ENCODE measurements at regions not wholly inside any gene's neighbourhood (a gene's known extent, or its start where the extent isn't known, plus 50 kb on each side); places are given as distances from the start of the nearest gene placed in this dataset.

DNA sequence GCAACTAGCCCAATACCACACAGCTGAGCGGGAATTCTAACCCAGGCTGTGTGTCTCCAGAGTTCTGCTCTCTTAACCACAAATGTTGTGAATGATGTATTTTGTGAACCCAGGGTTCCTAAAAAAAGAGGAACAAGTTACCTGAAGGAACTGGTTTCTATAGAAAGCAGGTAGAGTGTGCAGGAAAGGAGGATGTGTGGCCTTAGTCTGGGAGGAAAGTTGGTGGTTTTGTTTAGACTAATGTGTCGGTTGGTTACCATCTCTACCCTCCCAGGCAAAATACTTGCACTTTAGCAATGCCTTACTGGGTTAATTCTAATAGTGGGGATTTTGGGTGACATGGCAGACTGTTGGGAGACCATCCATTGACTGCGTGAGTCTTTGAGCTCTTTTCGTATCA lies 143.3 kb downstream of the SCP2D1 start:
- no peak for DNase-seq (ENCODE audit: extremely low spot score, insufficient read length, low read depth)
- FAIRE-seq, result no peak

GRCh38 chr20:18957328-18957727 lies 143.7 kb downstream of the SCP2D1 start:
- FAIRE-seq (no peak), DNase-seq (ENCODE audit: extremely low spot score, insufficient read length, low read depth) (no peak)

DNA sequence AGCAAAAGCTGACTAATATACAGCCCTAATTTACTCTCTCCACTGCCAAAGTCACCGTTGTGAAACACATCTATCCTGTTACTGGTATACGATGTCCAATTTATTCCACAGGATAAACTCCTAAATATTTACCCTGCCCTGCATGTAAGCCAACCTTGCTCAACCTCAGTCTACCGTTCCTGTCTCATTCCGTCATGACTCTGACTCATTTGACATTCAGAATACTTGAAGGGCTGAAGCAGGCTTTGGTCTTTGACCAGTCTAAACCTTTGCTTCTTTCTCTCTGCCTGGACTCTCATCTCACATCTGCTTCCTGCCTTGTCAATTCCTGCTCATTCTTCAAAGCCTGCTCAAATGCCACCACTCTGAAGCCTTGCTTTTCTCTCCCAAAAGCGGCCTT lies 157.5 kb downstream of the SCP2D1 start:
- FAIRE-seq (no peak), DNase-seq (ENCODE audit: extremely low spot score, insufficient read length, low read depth) (no peak)

DNA sequence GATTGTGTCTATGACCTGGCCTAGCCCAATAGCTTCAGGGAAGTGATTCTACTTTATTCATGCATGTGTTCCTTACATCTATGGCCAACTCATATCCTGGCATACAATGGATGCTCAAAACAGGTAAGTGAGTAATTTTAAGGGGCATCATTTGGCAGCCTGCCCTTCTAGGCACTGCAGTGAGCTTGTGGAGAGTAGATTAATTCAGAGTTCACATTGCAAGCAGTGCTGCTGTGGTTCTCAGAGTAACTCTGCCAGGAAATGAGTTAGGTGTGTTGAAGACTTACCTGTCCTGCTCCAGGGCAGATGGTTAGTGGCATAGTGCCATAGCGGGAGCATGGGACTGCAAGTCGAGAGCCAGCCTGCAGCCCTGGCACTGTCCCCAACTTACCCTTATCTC lies 158.0 kb downstream of the SCP2D1 start:
- no peak for DNase-seq (ENCODE audit: extremely low spot score, insufficient read length, low read depth)
- no peak for FAIRE-seq

GRCh38 chr20:18972251-18972876 lies 158.8 kb downstream of the SCP2D1 start:
- no peak for DNase-seq (ENCODE audit: extremely low spot score, insufficient read length, low read depth)
- no peak for FAIRE-seq

DNA sequence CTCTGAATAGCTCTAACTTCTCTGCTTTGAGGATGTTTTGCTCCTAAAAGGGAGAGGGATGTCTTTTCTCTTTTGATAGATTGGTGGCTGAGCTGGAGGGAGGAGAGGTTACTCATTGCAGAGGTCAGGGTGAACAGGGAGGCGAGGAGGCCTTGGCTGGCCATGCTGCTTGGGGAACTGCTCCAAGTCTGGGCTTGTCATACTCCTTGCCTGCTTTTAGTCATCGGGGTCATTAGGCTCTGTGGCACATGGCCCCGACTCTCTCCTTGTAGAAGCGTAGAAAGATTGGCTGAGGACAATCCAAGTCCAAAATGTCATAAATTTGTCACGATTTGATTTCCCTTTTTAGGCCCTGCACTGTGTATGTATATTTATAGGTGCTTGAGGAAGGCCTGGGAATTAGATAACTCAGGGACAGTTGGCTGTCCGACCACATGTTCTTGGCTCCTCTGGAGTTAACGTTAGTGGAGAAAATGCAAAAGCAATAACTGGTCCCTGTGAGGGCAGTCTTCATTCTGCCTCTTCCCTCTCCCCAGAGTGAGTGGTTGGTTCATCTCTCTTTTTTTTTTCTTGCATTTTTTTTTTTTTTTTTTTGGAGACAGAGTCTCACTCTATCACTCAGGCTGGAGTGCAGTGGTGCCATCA lies 160.1 kb downstream of the SCP2D1 start:
- no peak for DNase-seq (ENCODE audit: extremely low spot score, insufficient read length, low read depth)
- FAIRE-seq, result no peak

DNA sequence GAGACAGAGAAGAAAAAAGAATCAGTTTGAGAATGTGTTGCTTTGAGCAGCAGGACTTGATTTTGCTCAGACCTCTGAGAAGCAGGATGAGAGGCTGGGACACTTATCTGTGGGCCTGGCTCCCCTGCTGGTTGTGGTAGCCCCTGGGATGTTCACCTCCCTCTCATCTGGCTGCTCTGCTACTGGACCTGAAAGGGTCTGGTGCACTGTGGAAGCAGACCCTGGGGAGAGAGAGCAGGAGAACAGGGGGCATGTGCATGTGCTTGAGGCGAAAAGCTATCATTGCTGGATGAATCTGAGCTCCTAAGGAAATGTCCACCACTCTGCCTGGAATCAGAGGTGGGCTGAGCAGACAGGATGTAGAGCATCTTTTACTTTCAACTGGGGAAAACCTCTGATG lies 161.1 kb downstream of the SCP2D1 start:
- DNase-seq (ENCODE audit: extremely low spot score, insufficient read length, low read depth), result no peak
- FAIRE-seq, result no peak

DNA sequence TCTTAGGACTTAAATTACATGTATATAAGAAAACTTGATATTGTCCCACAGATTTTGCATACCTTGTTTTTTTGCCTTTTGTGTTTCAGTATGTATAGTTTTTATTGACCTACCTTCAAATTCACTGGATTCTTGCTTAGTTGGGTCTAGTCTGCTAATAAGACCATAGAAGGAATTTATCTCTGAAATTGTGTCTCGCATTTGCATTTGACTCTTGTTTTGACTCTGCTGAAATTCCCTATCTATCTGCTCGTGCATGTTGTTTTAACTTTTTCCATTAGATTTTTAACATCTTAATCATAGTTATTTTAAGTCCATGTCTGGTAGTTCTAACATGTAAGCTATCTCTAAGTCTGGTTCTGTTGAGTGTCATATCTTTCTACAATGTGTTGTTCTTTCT lies 163.9 kb downstream of the SCP2D1 start:
- no peak for FAIRE-seq
- DNase-seq (ENCODE audit: extremely low spot score, insufficient read length, low read depth), result no peak

DNA sequence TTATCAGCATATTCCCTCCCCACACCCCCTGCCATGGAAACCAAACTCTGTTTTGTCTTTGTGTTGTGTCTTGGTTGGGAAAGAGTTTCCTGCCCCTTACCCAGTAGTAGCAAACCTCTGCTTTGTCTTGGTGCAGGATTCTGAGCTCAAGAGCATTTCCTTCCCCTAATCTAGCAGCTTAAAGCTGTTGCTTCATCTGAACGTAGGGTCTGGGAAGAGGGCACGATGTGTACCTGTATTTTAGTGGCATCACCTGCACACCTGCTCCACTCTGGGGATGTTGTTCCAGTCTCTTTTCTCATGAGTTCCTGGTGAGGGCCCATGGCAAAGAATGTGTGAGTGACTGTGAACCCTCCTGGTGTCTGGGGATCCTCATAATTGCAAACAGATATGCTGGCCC lies 164.7 kb downstream of the SCP2D1 start:
- FAIRE-seq, result no peak
- DNase-seq (ENCODE audit: extremely low spot score, insufficient read length, low read depth), result no peak

- FAIRE-seq (no peak), DNase-seq (ENCODE audit: extremely low spot score, insufficient read length, low read depth) (no peak)
Observed at GRCh38 chr20:18979132-18979531, 165.5 kb downstream of the SCP2D1 start.

DNA sequence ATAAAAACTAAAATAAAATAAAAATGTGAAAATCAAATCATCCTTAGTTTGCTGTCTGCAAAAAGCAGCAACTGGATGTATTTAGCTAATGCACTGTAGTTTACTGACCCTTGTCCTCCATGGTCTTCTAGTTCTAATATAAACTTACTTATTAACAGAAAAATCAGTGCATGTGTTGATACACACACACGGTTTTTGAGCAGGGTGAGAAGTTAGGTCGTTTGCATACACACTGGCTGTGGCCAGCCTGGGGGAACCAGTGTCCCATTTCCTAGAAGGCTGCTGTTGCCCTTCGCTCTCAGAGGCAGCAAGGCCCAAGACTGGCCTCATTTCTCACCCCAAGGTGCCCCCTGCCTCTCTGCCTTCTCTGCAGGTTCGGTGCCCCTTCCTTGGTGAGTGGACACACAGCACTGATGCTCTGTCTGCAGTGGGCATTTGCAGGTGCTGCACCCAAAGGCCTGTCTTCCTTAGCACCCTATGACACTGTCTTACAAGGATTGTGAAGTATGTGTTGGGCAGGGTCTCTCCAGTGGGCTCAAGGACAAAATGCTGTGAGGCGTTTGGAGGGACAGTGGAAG lies 168.5 kb downstream of the SCP2D1 start:
- no peak for DNase-seq (ENCODE audit: extremely low spot score, insufficient read length, low read depth)

GRCh38 chr20:18983796-18984195 lies 170.2 kb downstream of the SCP2D1 start:
- no peak for FAIRE-seq
- DNase-seq (ENCODE audit: extremely low spot score, insufficient read length, low read depth), result no peak

More for the DNA sequence above, 168.5 kb downstream of the SCP2D1 start:
- FAIRE-seq, result no peak

- DNase-seq (ENCODE audit: extremely low spot score, insufficient read length, low read depth) (no peak), FAIRE-seq (no peak)
Observed at GRCh38 chr20:18984238-18985200, 170.9 kb downstream of the SCP2D1 start.

GRCh38 chr20:18985551-18985950 lies 172.0 kb downstream of the SCP2D1 start:
- FAIRE-seq (no peak), DNase-seq (ENCODE audit: extremely low spot score, insufficient read length, low read depth) (no peak)

DNA sequence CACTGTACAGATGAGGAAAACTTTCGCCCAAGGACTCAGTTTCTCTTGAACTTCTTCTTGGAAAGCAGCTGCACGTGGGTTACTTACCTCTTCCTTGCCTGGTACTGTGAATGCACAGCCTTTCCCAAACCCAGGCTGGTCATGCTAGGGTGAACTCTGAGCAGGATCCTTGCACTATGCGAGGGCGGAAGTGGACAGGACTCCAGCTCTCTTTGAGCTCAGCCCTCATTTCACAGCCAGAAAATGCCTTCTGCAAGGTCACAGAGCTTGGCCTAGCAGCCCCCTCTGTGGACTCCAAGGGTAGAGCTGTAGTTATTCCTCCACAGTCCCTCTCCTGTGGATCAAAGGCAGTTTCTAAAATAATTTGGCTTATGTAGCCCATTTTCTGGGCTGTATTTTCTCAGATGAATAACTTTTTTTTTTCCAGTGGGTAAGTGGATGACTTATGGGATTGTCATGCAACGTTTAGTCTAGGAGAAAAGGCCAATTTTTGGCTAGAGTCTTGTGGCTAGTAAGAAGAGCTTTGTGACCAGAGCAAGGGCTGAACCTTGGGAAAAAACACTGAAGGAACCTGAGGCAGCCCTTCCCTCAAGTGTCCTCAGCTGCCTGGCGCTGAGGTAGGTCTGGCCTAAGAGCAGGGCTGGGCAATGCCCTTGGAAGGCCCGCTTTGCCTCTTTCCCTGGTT lies 172.7 kb downstream of the SCP2D1 start:
- no peak for DNase-seq (ENCODE audit: extremely low spot score, insufficient read length, low read depth)
- no peak for FAIRE-seq

- no peak for FAIRE-seq
Observed at GRCh38 chr20:18986895-18987580, 173.5 kb downstream of the SCP2D1 start.

DNA sequence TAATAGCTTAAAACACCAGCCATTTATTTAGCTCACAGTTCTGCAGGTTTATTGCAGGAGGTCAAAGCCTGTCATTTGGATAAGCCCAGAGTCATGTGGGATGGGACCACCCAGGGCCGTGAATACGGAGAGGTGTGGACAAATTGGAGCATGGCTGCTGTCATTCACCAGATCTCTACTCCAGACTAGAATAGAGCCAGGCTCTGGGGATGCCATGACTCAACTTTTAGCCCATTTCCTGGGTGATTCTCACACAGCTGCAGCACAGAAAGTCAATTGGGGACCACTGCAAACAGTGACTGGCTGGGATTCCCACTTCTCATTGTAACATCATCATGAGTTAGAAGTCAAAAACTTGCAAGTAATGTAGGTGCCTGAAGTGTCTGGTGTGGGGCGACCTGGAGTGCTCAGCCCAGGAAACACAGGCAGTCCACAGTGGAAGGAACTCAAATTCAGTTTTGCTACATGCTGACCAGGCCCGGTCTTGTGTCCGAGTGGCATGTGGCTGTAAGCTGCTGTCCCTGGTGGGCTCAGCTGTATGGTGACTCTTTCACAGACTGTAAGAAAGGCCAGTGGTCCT lies 174.3 kb downstream of the SCP2D1 start:
- FAIRE-seq, result no peak

More at GRCh38 chr20:18986895-18987580, 173.5 kb downstream of the SCP2D1 start:
- DNase-seq (ENCODE audit: extremely low spot score, insufficient read length, low read depth), result no peak

GRCh38 chr20:18988701-18989100 lies 175.1 kb downstream of the SCP2D1 start:
- DNase-seq (ENCODE audit: extremely low spot score, insufficient read length, low read depth) (no peak), FAIRE-seq (no peak)

More for the DNA sequence above, 174.3 kb downstream of the SCP2D1 start:
- DNase-seq (ENCODE audit: extremely low spot score, insufficient read length, low read depth), result no peak

All from GM18507 (cell line).